Stimulated activated naive CD8-positive, alpha-beta T cell treated with anti-CD3 and anti-CD28 coated beads, Interleukin-15, amount 100 ng/mL, for 72 hours (primary cell): ENCODE measurements at regions not wholly inside any gene's neighbourhood (a gene's known extent, or its start where the extent isn't known, plus 50 kb on each side); places are given as distances from the start of the nearest gene placed in this dataset.
"Not testable (repeated sequence)": the region's sequence is repeated elsewhere in the genome, so short reads cannot be mapped to it uniquely, and the experiment has no call there.

Source experiments
- ATAC-seq: fragments of 150-1000 bp; cut with Tn5 transposase; 2 replicates; pipeline ENCODE4 v1.10.0; 2021; ENCODE audit warnings: mild to moderate bottlenecking, moderate library complexity
- DNase-seq, 2 donors: peaks; one replicate each; pipeline ENCODE4 v3.0.0; 2021 to 2022
- H3K27ac Mint-ChIP-seq, 2 donors: one replicate each; pipeline ENCODE4 v1.8.0; 2022; ENCODE audit warnings: mild to moderate bottlenecking in 2 of 2, mixed read lengths in 2 of 2, moderate library complexity in 2 of 2
- H3K27me3 Mint-ChIP-seq: one replicate; pipeline ENCODE4 v1.8.0; 2022; ENCODE audit warnings: mixed read lengths
- H3K4me1 Mint-ChIP-seq: one replicate; pipeline ENCODE4 v1.8.0; 2022; ENCODE audit warnings: mild to moderate bottlenecking, mixed read lengths
- H3K4me3 Mint-ChIP-seq, 2 donors: one replicate each; pipeline ENCODE4 v1.8.0; 2022; ENCODE audit warnings: mild to moderate bottlenecking in 2 of 2, mixed read lengths in 2 of 2, moderate library complexity in 1 of 2
- H3K9me3 Mint-ChIP-seq, 2 donors: one replicate each; pipeline ENCODE4 v1.8.0; 2022; ENCODE audit warnings: mixed read lengths in 2 of 2

GRCh38 chr22:23393721-23394320, 186.3 kb downstream of the IGLL1 start:
- H3K4me1 Mint-ChIP-seq = no peaks in the 10 kb centered on the region
- no peaks in the 10 kb centered on the region for H3K9me3 Mint-ChIP-seq
- H3K27me3 Mint-ChIP-seq = no peaks in the 10 kb centered on the region
- DNase-seq (no peak), ATAC-seq (peak; percentile 20)
- H3K4me3 Mint-ChIP-seq = no peak overlapping the region
- H3K27ac Mint-ChIP-seq = no peak overlapping the region

DNA sequence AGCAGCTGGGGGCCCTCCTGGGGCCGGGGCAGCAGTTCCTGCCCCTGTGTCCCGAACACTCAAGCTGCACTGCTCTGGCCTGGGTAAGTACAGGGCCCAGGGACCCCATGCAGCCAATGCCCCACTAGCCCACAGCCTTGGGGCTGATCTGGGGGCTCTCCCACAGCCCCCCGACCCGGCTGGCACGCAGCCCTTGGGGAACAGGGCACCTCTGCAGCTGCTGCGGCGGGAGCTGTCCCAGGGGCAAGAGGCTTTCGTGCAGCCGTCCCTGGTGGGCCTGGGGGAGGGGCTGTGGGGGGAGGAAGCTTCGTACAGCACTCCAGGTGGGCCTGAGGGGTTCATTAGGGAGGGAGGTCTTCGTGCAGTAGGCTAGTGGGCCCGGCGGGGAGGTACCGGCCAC, 186.9 kb downstream of the IGLL1 start:
- H3K4me1 Mint-ChIP-seq, H3K4me3 Mint-ChIP-seq, H3K27me3 Mint-ChIP-seq, ATAC-seq, H3K27ac Mint-ChIP-seq, DNase-seq, H3K9me3 Mint-ChIP-seq: not testable (repeated sequence)

GRCh38 chr22:23392420-23393121, 187.5 kb downstream of the IGLL1 start:
- no peaks in the 10 kb centered on the region for H3K9me3 Mint-ChIP-seq
- DNase-seq = no peak
- H3K27me3 Mint-ChIP-seq = no peaks in the 10 kb centered on the region
- no peak overlapping the region for H3K27ac Mint-ChIP-seq
- H3K4me1 Mint-ChIP-seq = no peaks in the 10 kb centered on the region
- no peak for ATAC-seq
- H3K4me3 Mint-ChIP-seq = no peak overlapping the region

- H3K4me1 Mint-ChIP-seq = no peaks in the 10 kb centered on the region
- no peaks in the 10 kb centered on the region for H3K9me3 Mint-ChIP-seq
- peaks cover 1% of the 10 kb centered on the region for H3K27me3 Mint-ChIP-seq
- H3K4me3 Mint-ChIP-seq = no peak overlapping the region
- no peak overlapping the region for H3K27ac Mint-ChIP-seq
- ATAC-seq (no peak), DNase-seq (no peak)
Observed at GRCh38 chr22:23391022-23391421, 189.1 kb downstream of the IGLL1 start.

GRCh38 chr22:23389271-23390071, 190.6 kb downstream of the IGLL1 start:
- Mint-ChIP-seq H3K4me3 (no peak overlapping the region), H3K27ac (peak overlapping the region in 1 of 2 donors; percentile 40), H3K4me1 (no peaks in the 10 kb centered on the region), H3K9me3 (no peaks in the 10 kb centered on the region), H3K27me3 (peaks cover 9% of the 10 kb centered on the region)
- DNase-seq (no peak), ATAC-seq (no peak)

- ATAC-seq = no peak
- H3K9me3 Mint-ChIP-seq = no peaks in the 10 kb centered on the region
Observed at GRCh38 chr22:23388517-23388890, 191.6 kb downstream of the IGLL1 start.

GRCh38 chr22:23387827-23388516, 192.1 kb downstream of the IGLL1 start:
- DNase-seq (no peak), ATAC-seq (no peak)
- peak overlapping the region in 1 of 2 donors; percentile 34 for H3K27ac Mint-ChIP-seq
- no peak overlapping the region for H3K4me3 Mint-ChIP-seq
- no peaks in the 10 kb centered on the region for H3K9me3 Mint-ChIP-seq
- no peaks in the 10 kb centered on the region for H3K4me1 Mint-ChIP-seq
- peaks cover 9% of the 10 kb centered on the region for H3K27me3 Mint-ChIP-seq

More at GRCh38 chr22:23388517-23388890, 191.6 kb downstream of the IGLL1 start:
- Mint-ChIP-seq H3K4me1 (no peaks in the 10 kb centered on the region), H3K27me3 (peaks cover 9% of the 10 kb centered on the region), H3K27ac (no peak overlapping the region), H3K4me3 (no peak overlapping the region)
- DNase-seq = no peak

DNA sequence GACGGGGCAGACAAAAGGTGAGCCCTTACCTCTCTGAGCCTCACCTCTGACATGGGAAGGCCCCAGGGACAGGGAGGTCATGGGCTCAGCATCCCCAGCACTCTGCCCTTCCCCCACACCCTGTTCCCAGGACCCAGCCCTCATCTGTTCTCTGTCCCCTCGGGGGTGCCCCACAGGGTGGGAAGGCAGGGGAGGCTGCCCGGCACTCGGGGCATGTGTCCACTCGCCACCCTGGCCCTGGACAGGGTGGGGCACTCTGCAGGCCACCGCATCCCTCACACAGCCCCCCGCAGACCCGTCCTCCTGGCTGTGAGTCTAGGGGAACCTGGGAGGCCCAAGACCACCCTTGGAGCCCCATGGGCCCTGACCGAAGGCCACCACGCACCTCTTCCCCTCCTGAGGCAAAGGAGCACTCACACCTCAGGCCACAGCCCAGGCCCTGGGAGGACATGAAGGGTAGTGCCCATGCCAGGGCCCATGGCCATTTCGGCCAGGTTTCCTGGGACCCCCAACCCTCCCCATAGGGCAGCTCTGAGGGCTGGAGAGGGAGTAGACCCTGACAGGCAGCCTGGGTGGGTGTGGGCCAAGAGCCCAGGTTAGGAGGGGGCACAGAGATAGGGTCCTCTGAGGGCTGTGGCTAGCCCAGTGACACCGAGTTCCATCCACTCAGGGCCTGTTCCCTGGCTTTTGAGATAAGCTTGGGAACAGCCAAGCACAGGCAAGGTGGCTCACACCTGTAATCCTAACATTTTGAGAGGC, 193.1 kb downstream of the IGLL1 start:
- H3K9me3 Mint-ChIP-seq = no peaks in the 10 kb centered on the region

DNA sequence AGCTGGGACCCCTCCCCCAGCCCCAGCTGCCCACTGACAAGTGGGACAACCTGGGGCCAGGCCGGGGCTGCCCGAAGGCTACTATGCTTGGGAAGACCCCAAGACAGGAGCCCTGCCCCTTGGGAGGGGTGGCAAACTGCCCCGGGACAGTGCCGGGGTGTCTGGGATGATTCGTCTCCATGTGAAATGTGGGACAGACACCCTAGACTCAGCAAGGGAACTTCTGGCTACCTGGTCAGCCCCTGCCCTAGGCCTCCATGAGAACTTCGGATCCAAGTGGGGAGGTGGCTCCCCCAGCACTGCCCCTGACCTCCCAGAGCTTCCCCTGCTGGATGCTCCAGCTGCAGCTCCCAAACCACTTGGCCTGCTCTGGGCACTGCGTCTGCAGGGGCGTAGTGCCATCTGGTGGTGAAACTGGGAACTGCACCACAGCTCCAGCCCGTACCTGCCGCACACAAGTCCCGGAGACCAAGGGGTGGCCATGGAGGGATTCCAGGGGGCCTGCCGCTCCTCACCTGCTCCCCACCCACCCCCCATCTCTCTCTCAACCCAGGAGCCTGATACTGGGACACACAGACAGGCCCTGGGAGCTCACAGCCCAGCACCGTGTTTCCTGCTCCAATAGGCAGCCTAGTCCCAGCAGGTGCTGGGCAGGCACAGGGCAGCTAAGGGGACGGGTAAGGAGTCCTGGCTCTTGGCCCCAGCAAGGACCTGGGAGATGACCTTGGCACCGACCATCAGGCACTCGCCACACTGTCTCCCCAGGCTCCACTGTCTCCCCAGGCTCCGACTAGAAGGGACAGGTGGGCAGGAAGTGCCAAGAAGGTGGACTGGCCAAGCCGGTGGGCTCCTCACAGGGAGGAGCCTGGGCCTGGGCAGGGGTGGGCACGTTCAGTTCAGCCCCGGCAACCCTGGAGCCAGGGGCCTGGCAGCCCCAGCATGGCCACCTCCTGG, 194.1 kb downstream of the IGLL1 start:
- DNase-seq = peak; percentile 77 to 79
- no peak overlapping the region for H3K4me3 Mint-ChIP-seq
- H3K9me3 Mint-ChIP-seq = no peaks in the 10 kb centered on the region
- no peaks in the 10 kb centered on the region for H3K4me1 Mint-ChIP-seq
- no peak overlapping the region for H3K27ac Mint-ChIP-seq
- peaks cover 9% of the 10 kb centered on the region for H3K27me3 Mint-ChIP-seq
- ATAC-seq = peak; percentile 78

More for the DNA sequence above, 193.1 kb downstream of the IGLL1 start:
- ATAC-seq = no peak
- Mint-ChIP-seq H3K27ac (no peak overlapping the region), H3K4me3 (no peak overlapping the region), H3K27me3 (peaks cover 9% of the 10 kb centered on the region), H3K4me1 (no peaks in the 10 kb centered on the region)
- no peak for DNase-seq

DNA sequence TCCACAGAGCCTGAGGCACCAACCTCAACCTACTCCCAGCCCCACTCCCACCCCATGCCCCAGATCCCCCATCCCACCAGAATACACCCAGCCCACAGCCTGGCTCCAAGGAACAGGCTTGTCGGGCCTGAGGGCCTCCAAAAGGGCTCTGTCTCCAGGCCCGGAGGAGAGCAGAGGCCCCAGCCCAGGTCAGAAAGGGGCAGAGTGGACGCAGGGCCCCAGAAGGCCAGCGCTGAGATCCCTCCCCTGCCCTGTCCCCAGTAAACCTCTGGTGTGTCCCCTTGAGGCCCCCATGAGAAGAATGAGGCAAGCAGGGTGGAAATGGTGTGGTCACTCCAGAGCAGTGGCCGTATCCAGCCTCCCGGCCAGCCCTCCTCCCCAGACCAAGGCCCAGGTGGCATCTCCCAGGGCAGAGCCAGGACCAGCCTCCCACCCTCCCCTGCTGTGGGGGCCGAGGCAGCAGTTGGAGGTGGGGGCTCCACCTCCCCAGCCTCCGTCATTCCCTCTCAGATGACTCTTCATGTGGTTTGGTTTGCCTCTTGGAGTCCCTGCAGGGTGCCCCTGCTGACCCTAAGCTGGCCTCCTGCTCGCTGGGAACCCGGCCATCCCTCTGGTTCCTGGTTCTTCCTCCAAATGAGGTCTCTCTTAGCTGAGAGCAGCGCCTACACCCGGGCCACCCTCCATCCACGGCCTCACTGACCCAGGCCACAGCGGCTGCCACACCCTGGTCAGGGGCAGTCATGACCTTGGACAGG, 195.0 kb downstream of the IGLL1 start:
- no peak for DNase-seq
- Mint-ChIP-seq H3K27me3 (peaks cover 9% of the 10 kb centered on the region), H3K27ac (no peak overlapping the region), H3K9me3 (no peaks in the 10 kb centered on the region), H3K4me1 (no peaks in the 10 kb centered on the region), H3K4me3 (no peak overlapping the region)
- no peak for ATAC-seq

GRCh38 chr22:23384431-23384830, 195.7 kb downstream of the IGLL1 start:
- no peak overlapping the region for H3K4me3 Mint-ChIP-seq
- ATAC-seq = no peak
- no peaks in the 10 kb centered on the region for H3K9me3 Mint-ChIP-seq
- H3K27me3 Mint-ChIP-seq = peaks cover 9% of the 10 kb centered on the region
- no peak for DNase-seq
- H3K4me1 Mint-ChIP-seq = no peaks in the 10 kb centered on the region
- peak overlapping the region in 1 of 2 donors; percentile 27 for H3K27ac Mint-ChIP-seq

DNA sequence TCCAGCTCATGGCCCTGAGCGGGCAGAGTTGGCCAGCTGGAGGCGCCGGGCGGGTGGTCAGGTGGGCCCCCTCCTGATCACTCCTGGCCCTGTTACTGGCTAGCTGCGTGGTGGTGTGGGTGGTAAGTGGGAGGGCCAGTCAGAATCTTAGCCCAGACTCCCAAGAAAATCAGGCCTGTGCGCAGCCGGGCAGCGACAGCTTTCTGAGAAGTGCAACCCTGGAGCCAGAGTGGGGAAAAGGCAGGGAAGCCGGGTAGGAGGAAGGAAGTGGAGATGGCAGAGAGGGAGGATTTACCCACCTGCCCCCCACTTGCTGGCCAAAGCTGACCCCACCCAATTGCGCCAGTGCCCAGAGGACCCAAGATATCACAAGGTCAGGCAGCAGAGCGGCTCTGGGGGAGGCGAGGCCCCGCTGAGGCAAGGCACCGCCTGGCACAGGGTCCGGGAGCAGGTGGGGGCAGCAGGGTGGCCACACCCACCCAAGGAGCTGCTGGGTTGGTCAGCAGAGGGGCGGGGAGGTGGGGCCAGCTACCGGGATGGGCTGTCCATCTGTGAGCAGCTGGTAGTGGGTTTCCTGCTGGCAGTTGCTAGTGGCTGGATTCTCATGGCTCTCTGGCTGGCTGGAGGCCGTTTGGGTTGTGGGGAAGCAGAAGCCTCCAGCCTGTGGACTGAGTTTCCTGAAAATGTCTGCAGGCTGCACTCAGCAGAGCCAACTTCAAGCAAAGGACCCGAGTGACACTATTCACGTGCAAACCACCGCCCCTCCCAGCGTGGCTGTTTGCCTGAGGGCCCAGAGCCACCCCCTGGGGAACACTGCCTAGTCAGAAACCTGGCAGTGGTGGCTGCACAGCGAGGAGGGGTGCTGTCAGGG, 196.4 kb downstream of the IGLL1 start:
- DNase-seq = no peak
- H3K27ac Mint-ChIP-seq = peak overlapping the region in 1 of 2 donors; percentile 13
- H3K4me3 Mint-ChIP-seq = no peak overlapping the region
- no peak for ATAC-seq
- H3K27me3 Mint-ChIP-seq = peaks cover 9% of the 10 kb centered on the region
- H3K4me1 Mint-ChIP-seq = no peaks in the 10 kb centered on the region
- H3K9me3 Mint-ChIP-seq = no peaks in the 10 kb centered on the region
